GM12864 (cell line): ENCODE measurements at regions not wholly inside any gene's neighbourhood (a gene's known extent, or its start where the extent isn't known, plus 50 kb on each side); places are given as distances from the start of the nearest gene placed in this dataset.
"Not testable (repeated sequence)": the region's sequence is repeated elsewhere in the genome, so short reads cannot be mapped to it uniquely, and the experiment has no call there.

Source experiments
- DNase-seq: peaks from one replicate; pipeline ENCODE4 v3.0.0-alpha.2; 2011; ENCODE audit warnings: low read depth
- H3K4me3 ChIP-seq: 2 replicates; pipeline ENCODE4 v1.5.1; 2011; ENCODE audit warnings: mild to moderate bottlenecking, low read depth, low read length, control low read depth
- CTCF ChIP-seq: IDR thresholded peaks from 2 replicates; pipeline ENCODE4 v1.5.1; 2011; ENCODE audit warnings: low read depth, mild to moderate bottlenecking, moderate library complexity, low read length, control low read depth, inconsistent platforms; ENCODE audit errors: missing control alignments

GRCh38 chr7:68401313-68401712, 1197.0 kb upstream of the AUTS2 start:
- TF ChIP-seq CTCF = no peak
- H3K4me3 ChIP-seq = no peak overlapping the region
- no peak for DNase-seq

- no peak overlapping the region for H3K4me3 ChIP-seq
- TF ChIP-seq CTCF = no peak
- no peak for DNase-seq
These were observed 1191.8 kb upstream of the AUTS2 start for GRCh38 chr7:68406480-68406879.

- H3K4me3 ChIP-seq = no peak overlapping the region
- no peak for TF ChIP-seq CTCF
- no peak for DNase-seq
These were observed 1190.8 kb upstream of the AUTS2 start for GRCh38 chr7:68407460-68407859.

- DNase-seq = no peak
- no peak overlapping the region for H3K4me3 ChIP-seq
- no peak for TF ChIP-seq CTCF
These were observed 1189.4 kb upstream of the AUTS2 start for GRCh38 chr7:68408873-68409272.

GRCh38 chr7:68409851-68410250, 1188.4 kb upstream of the AUTS2 start:
- no peak for DNase-seq
- H3K4me3 ChIP-seq = no peak overlapping the region
- TF ChIP-seq CTCF = no peak

- H3K4me3 ChIP-seq, DNase-seq: not testable (repeated sequence)
These were observed 1187.6 kb upstream of the AUTS2 start for GRCh38 chr7:68410693-68411092.

GRCh38 chr7:68411742-68412141, 1186.5 kb upstream of the AUTS2 start:
- no peak overlapping the region for H3K4me3 ChIP-seq
- no peak for DNase-seq
- no peak for TF ChIP-seq CTCF
